HCT116 (cell line): ENCODE measurements at regions not wholly inside any gene's neighbourhood (a gene's known extent, or its start where the extent isn't known, plus 50 kb on each side); places are given as distances from the start of the nearest gene placed in this dataset.
"Not testable (repeated sequence)": the region's sequence is repeated elsewhere in the genome, so short reads cannot be mapped to it uniquely, and the experiment has no call there.

Source experiments
- ATAC-seq: fragments of 200-7000 bp; cut with Tn5 transposase; 2 replicates; pipeline ENCODE4 v1.9.1; 2020; ENCODE audit warnings: mild to moderate bottlenecking, moderate library complexity
- BruUV-seq: library from RNA; stranded (reverse); fragments of 400-500 nt; replicated peaks from 2 replicates; lab custom pipeline; 2021; lab: Mats Ljungman, UMichigan
- CTCF ChIA-PET: fragments of 300-600 bp; sonication (Branson Sonifier 250); formaldehyde crosslinking; loops from one replicate; lab custom pipeline; 2021; ENCODE audit warnings: antibody characterized with exemption; lab: Charles Lee
- POLR2A ChIA-PET: fragments of 300-600, 350-600 bp; sonication (Branson Sonifier 250); formaldehyde crosslinking; loops from one replicate; lab custom pipeline; 2021; ENCODE audit warnings: antibody characterized with exemption; lab: Charles Lee
- RAD21 ChIA-PET, 2 experiments: fragments of 300-600 bp; sonication (Branson Sonifier 250); formaldehyde crosslinking; loops; one replicate each; lab custom pipeline; 2023; ENCODE audit warnings: low total read pairs in 2 of 2; ENCODE audit not compliant: uncharacterized antibody in 2 of 2, unreplicated experiment in 2 of 2, low non-redundant PET in 1 of 2; lab: Charles Lee
- DNase-seq: peaks from one replicate; pipeline ENCODE4 v3.0.0-alpha.2; 2010; ENCODE audit warnings: low read depth, low spot score
- H2AFZ ChIP-seq: fragments of 200-600 bp; shearing (Covaris generic), sonication (generic); 2 replicates; pipeline ENCODE4 v1.6.1; 2017; ENCODE audit warnings: low read depth, mixed run types, mixed read lengths, antibody characterized with exemption, low read length; ENCODE audit not compliant: poor library complexity, severe bottlenecking
- H3K27ac ChIP-seq: 2 replicates; pipeline ENCODE4 v1.5.1; 2012; ENCODE audit warnings: low read depth, low read length
- H3K27me3 ChIP-seq: fragments of 200-600 bp; sonication (generic); 2 replicates; pipeline ENCODE4 v1.6.1; 2016; ENCODE audit warnings: mixed run types, low read length, mixed read lengths; ENCODE audit not compliant: insufficient read depth
- H3K36me3 ChIP-seq, 2 experiments: fragments of 200-500 bp in 1 of 2; fragments of 200-600 bp in 1 of 2; sonication (Bioruptor generic) in 1 of 2; sonication (generic) in 1 of 2; 2 replicates each; pipeline versions ENCODE4 v1.5.1 to v1.6.1; 2014 to 2016; ENCODE audit warnings: low read length in 2 of 2, inconsistent platforms in 1 of 2, mixed read lengths in 1 of 2, mixed run types in 1 of 2; ENCODE audit not compliant: insufficient read depth in 2 of 2, control insufficient read depth in 1 of 2
- H3K4me1 ChIP-seq, 2 experiments: fragments of 200-600 bp in 1 of 2; sonication (generic) in 1 of 2; 2 replicates each; pipeline versions ENCODE4 v1.5.1 to v1.6.1; 2012 to 2017; ENCODE audit warnings: low read length in 2 of 2, inconsistent platforms in 1 of 2, mild to moderate bottlenecking in 1 of 2, mixed read lengths in 1 of 2, mixed run types in 1 of 2, moderate library complexity in 1 of 2; ENCODE audit not compliant: insufficient read depth in 2 of 2, control insufficient read depth in 1 of 2
- H3K4me2 ChIP-seq: fragments of 200-600 bp; sonication (generic); 2 replicates; pipeline ENCODE4 v1.6.1; 2017; ENCODE audit warnings: mixed run types, low read length, mixed read lengths
- H3K4me3 ChIP-seq, 2 experiments: fragments of 200-600 bp in 1 of 2; sonication (generic) in 1 of 2; replicated peaks in 1 of 2; 2 replicates each; pipeline ENCODE4 v1.5.1; 2011 to 2016; ENCODE audit warnings: low read length in 2 of 2, control low read depth in 1 of 2, low read depth in 1 of 2, mild to moderate bottlenecking in 1 of 2, mixed read lengths in 1 of 2, mixed run types in 1 of 2
- H3K79me2 ChIP-seq: fragments of 200-600 bp; sonication (generic); 2 replicates; pipeline ENCODE4 v1.6.1; 2017; ENCODE audit warnings: mild to moderate bottlenecking, mixed run types, low read length, moderate library complexity, mixed read lengths; ENCODE audit not compliant: insufficient read depth
- H3K9ac ChIP-seq: fragments of 200-600 bp; sonication (generic); 2 replicates; pipeline ENCODE4 v1.6.1; 2016; ENCODE audit warnings: low read length, mixed read lengths
- H3K9me2 ChIP-seq: fragments of 200-600 bp; sonication (generic), shearing (Covaris generic); 2 replicates; pipeline ENCODE4 v1.6.1; 2017; ENCODE audit warnings: mixed run types, mild to moderate bottlenecking, moderate library complexity; ENCODE audit not compliant: insufficient read depth
- H3K9me3 ChIP-seq, 2 experiments: fragments of 200-500 bp in 1 of 2; fragments of 200-600 bp in 1 of 2; sonication (Bioruptor generic) in 1 of 2; sonication (generic) in 1 of 2; 2 replicates each; pipeline ENCODE4 v1.6.1; 2014 to 2017; ENCODE audit warnings: low read length in 2 of 2, mixed read lengths in 2 of 2, inconsistent platforms in 1 of 2, low read depth in 1 of 2, mild to moderate bottlenecking in 1 of 2, mixed run types in 1 of 2, moderate library complexity in 1 of 2; ENCODE audit not compliant: control insufficient read depth in 1 of 2, insufficient read depth in 1 of 2
- H4K20me1 ChIP-seq: fragments of 200-600 bp; sonication (generic), shearing (Covaris generic); 2 replicates; pipeline ENCODE4 v1.6.1; 2017; ENCODE audit warnings: mixed run types, mild to moderate bottlenecking, moderate library complexity; ENCODE audit not compliant: insufficient read depth
- ATF3 ChIP-seq: IDR thresholded peaks from 2 replicates; pipeline ENCODE4 v1.6.1; 2012
- CBX3 ChIP-seq: IDR thresholded peaks from 2 replicates; pipeline ENCODE4 v1.6.1; 2012; ENCODE audit warnings: low read depth
- EGR1 ChIP-seq: IDR thresholded peaks from 2 replicates; pipeline ENCODE4 v1.6.1; 2012; ENCODE audit warnings: low read depth
- EZH2 ChIP-seq: fragments of 200-600 bp; sonication (generic); IDR thresholded peaks from 2 replicates; pipeline ENCODE4 v1.6.1; 2017; ENCODE audit warnings: antibody characterized with exemption, mixed run types
- EZH2phosphoT487 ChIP-seq: fragments of 200-600 bp; IDR thresholded peaks from 2 replicates; pipeline ENCODE4 v1.6.1; 2018; ENCODE audit warnings: antibody characterized with exemption, borderline replicate concordance
- FOSL1 ChIP-seq: IDR thresholded peaks from 2 replicates; pipeline ENCODE4 v1.6.1; 2012; ENCODE audit warnings: low read depth
- JUND ChIP-seq: IDR thresholded peaks from 2 replicates; pipeline ENCODE4 v1.6.1; 2012
- POLR2A ChIP-seq: IDR thresholded peaks from 2 replicates; pipeline ENCODE4 v1.7.0; 2011; ENCODE audit warnings: borderline replicate concordance; ENCODE audit not compliant: insufficient read depth, insufficient read length; ENCODE audit errors: extremely low read depth
- POLR2AphosphoS5 ChIP-seq: IDR thresholded peaks from 2 replicates; pipeline ENCODE4 v1.6.1; 2011; ENCODE audit warnings: mild to moderate bottlenecking, low read depth, low read length, moderate library complexity
- REST ChIP-seq: IDR thresholded peaks from 2 replicates; pipeline ENCODE4 v1.6.1; 2012; ENCODE audit warnings: low read depth
- SP1 ChIP-seq: IDR thresholded peaks from 2 replicates; pipeline ENCODE4 v1.6.1; 2012; ENCODE audit warnings: low read depth
- YY1 ChIP-seq: IDR thresholded peaks from 2 replicates; pipeline ENCODE4 v1.6.1; 2011; ENCODE audit warnings: low read length, low read depth, moderate library complexity, mild to moderate bottlenecking; ENCODE audit not compliant: insufficient replicate concordance; ENCODE audit errors: extremely low read depth
- ZBTB33 ChIP-seq: IDR thresholded peaks from 2 replicates; pipeline ENCODE4 v1.6.1; 2011; ENCODE audit warnings: mild to moderate bottlenecking, low read length, moderate library complexity; ENCODE audit not compliant: insufficient replicate concordance; ENCODE audit errors: extremely low read depth
- ZFX ChIP-seq: fragments of 450-650 bp; IDR thresholded peaks from 2 replicates; pipeline ENCODE4 v1.6.1; 2017
- intact Hi-C: fragments of 100-400 bp; cut with micrococcal nuclease; formaldehyde crosslinking; loops from 2 replicates; pipeline ENCODE4 v1.10.0; 2022
- TF ChIP-seq, protein P1 (sequence below): IDR thresholded peaks from 2 replicates; pipeline ENCODE4 v1.6.1; 2012

DNA sequence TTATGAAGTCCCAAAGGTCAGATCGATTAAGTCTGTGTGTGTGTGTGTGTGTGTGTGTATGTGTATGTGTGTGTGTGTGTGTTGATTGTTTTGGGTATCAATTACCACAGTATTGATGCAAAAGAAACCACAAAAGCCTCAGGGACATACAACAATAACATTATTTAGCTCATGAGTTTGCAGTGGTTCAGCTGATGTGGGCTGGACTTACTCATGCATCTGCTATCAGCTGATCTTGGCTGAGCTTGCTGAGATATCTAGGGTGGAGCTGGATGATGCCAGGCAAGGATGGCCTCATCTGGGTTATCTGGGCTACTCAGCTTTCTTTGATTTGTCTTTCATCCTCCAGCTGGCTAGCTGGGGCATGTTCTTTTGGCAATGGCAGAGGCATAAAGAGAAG, 82.4 kb upstream of the PRR23C start:
- Histone ChIP-seq H3K79me2 (no peaks in the 10 kb centered on the region), H3K9ac (no peak overlapping the region), H3K9me3 (no peaks in the 10 kb centered on the region), H3K27ac (no peak overlapping the region), H3K9me2 (no peaks in the 10 kb centered on the region)
- no peak for DNase-seq
- TF ChIP-seq ZFX (no peak), EZH2 (no peak), YY1 (no peak), CBX3 (no peak), EGR1 (no peak), EZH2phosphoT487 (no peak), ZBTB33 (no peak), SP1 (no peak), FOSL1 (no peak), JUND (no peak), REST (no peak), POLR2A (no peak), POLR2AphosphoS5 (no peak), ATF3 (no peak)
- TF ChIP-seq, protein P1, sequence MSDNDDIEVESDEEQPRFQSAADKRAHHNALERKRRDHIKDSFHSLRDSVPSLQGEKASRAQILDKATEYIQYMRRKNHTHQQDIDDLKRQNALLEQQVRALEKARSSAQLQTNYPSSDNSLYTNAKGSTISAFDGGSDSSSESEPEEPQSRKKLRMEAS, result no peak
- TF ChIP-seq, all 23 proteins: peak for 0
- ChIA-PET RAD21 (no interaction called here), CTCF (interaction anchor here (2.0 kb wide), 1 partner anchor 15 kb away, joined by 6 read pairs; no protein-coding TSS in a partner anchor), POLR2A (no interaction called here)
- no peak for ATAC-seq
- no peak overlapping the region for H2AFZ ChIP-seq
- H3K27me3 ChIP-seq, result no peaks in the 10 kb centered on the region
- BruUV-seq, result no TSS peak
- no peaks in the 10 kb centered on the region for H4K20me1 ChIP-seq
- H3K4me2 ChIP-seq, result no peak overlapping the region
- no peaks in the 10 kb centered on the region; a peak in 1 of 4 replicates for H3K4me1 ChIP-seq
- intact Hi-C loops, result no loop called here
- H3K36me3 ChIP-seq, result no peaks in the 10 kb centered on the region
- H3K4me3 ChIP-seq, result no peak overlapping the region

- H3K27ac ChIP-seq, H2AFZ ChIP-seq, RAD21 ChIA-PET, H4K20me1 ChIP-seq, H3K79me2 ChIP-seq, H3K27me3 ChIP-seq, H3K4me3 ChIP-seq, H3K9me3 ChIP-seq, BruUV-seq, intact Hi-C loops, DNase-seq, H3K9me2 ChIP-seq, H3K4me1 ChIP-seq, H3K36me3 ChIP-seq, H3K9ac ChIP-seq, POLR2A ChIA-PET, H3K4me2 ChIP-seq, ATAC-seq: not testable (repeated sequence)
- CTCF ChIA-PET, result interaction anchor here (2.0 kb wide), 1 partner anchor 16 kb away, joined by 6 read pairs; no protein-coding TSS in a partner anchor
Observed at GRCh38 chr3:139127629-139128028, 82.9 kb upstream of the PRR23C start.
